Karpas-422 (cell line): ENCODE measurements at regions not wholly inside any gene's neighbourhood (a gene's known extent, or its start where the extent isn't known, plus 50 kb on each side); places are given as distances from the start of the nearest gene placed in this dataset.
A peak's percentile ranks its signal among the peaks of the same experiment; 100 is the strongest.

Experiments
- DNase-seq: peaks from one replicate; pipeline ENCODE4 v3.0.0-alpha.2; 2015
- H2AFZ ChIP-seq: fragments of 200-600 bp; sonication (generic); 2 replicates; pipeline ENCODE4 v1.6.1; 2014; ENCODE audit warnings: antibody characterized with exemption, low read length, mixed read lengths
- H3K27ac ChIP-seq: fragments of 200-600 bp; sonication (generic); 2 replicates; pipeline ENCODE4 v1.5.1; 2014; ENCODE audit warnings: mild to moderate bottlenecking, low read length, moderate library complexity
- H3K27me3 ChIP-seq: fragments of 200-600 bp; sonication (generic); 2 replicates; pipeline ENCODE4 v1.6.1; 2014; ENCODE audit warnings: low read length, mixed read lengths
- H3K36me3 ChIP-seq: fragments of 200-600 bp; sonication (generic); 2 replicates; pipeline ENCODE4 v1.6.1; 2014; ENCODE audit warnings: low read length, mixed read lengths; ENCODE audit not compliant: insufficient read depth
- H3K4me1 ChIP-seq: fragments of 200-600 bp; sonication (generic); 2 replicates; pipeline ENCODE4 v1.6.1; 2014; ENCODE audit warnings: mild to moderate bottlenecking, low read length, mixed read lengths
- H3K4me2 ChIP-seq: fragments of 200-600 bp; sonication (generic); 2 replicates; pipeline ENCODE4 v1.6.1; 2014; ENCODE audit warnings: low read length, low read depth, mild to moderate bottlenecking; ENCODE audit not compliant: poor library complexity, severe bottlenecking
- H3K4me3 ChIP-seq: fragments of 200-600 bp; sonication (generic); 2 replicates; pipeline ENCODE4 v1.5.1; 2014; ENCODE audit warnings: mild to moderate bottlenecking, antibody characterized with exemption, low read length, mixed read lengths
- H3K79me2 ChIP-seq: fragments of 200-600 bp; sonication (generic); 2 replicates; pipeline ENCODE4 v1.6.1; 2014; ENCODE audit warnings: mild to moderate bottlenecking, low read length, mixed read lengths
- H3K9ac ChIP-seq: fragments of 200-600 bp; sonication (generic); 2 replicates; pipeline ENCODE4 v1.6.0; 2014; ENCODE audit warnings: low read length
- H3K9me2 ChIP-seq: fragments of 200-600 bp; sonication (generic), shearing (Covaris generic); replicated peaks from 2 replicates; pipeline ENCODE4 v1.6.0; 2014; ENCODE audit warnings: mild to moderate bottlenecking, low read length, moderate library complexity; ENCODE audit not compliant: insufficient read depth
- H3K9me3 ChIP-seq: fragments of 300-700, 200-600 bp; sonication (generic); 2 replicates; pipeline ENCODE4 v1.6.1; 2014; ENCODE audit warnings: low read length, mixed read lengths
- H4K20me1 ChIP-seq: fragments of 200-600 bp; sonication (generic); 2 replicates; pipeline ENCODE4 v1.6.1; 2014; ENCODE audit warnings: mild to moderate bottlenecking, antibody characterized with exemption, low read length, low read depth; ENCODE audit not compliant: insufficient read depth

DNA sequence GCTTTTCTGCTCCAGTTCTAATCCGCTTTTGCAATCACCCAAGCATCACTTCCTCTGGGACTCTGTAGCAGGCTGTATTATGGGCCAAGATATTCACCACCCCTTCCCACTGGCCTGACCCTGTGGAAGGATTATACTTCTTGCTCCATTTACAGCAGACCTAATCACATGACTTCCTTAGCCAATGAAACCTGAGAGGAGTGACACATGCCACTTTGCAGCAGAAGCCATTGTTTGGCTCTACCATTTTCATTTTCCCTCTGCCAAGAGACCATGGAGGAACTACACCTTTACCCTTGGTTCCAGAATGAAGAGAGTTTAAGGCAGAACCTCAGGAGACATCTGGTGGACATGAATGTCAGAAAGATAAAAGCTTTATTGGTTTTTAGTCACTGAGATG is 134.9 kb upstream of the HSD17B12 start:
- no peak overlapping the region for H2AFZ ChIP-seq
- H3K9me2 ChIP-seq = no peaks in the 10 kb centered on the region
- H3K9me3 ChIP-seq = no peaks in the 10 kb centered on the region
- DNase-seq = no peak
- no peaks in the 10 kb centered on the region for H3K36me3 ChIP-seq
- H4K20me1 ChIP-seq = no peaks in the 10 kb centered on the region
- peaks cover 10% of the 10 kb centered on the region for H3K4me1 ChIP-seq
- H3K27me3 ChIP-seq = no peaks in the 10 kb centered on the region
- no peak overlapping the region for H3K9ac ChIP-seq
- H3K27ac ChIP-seq = no peak overlapping the region
- no peak overlapping the region for H3K4me3 ChIP-seq
- no peak overlapping the region for H3K4me2 ChIP-seq
- no peaks in the 10 kb centered on the region for H3K79me2 ChIP-seq

DNA sequence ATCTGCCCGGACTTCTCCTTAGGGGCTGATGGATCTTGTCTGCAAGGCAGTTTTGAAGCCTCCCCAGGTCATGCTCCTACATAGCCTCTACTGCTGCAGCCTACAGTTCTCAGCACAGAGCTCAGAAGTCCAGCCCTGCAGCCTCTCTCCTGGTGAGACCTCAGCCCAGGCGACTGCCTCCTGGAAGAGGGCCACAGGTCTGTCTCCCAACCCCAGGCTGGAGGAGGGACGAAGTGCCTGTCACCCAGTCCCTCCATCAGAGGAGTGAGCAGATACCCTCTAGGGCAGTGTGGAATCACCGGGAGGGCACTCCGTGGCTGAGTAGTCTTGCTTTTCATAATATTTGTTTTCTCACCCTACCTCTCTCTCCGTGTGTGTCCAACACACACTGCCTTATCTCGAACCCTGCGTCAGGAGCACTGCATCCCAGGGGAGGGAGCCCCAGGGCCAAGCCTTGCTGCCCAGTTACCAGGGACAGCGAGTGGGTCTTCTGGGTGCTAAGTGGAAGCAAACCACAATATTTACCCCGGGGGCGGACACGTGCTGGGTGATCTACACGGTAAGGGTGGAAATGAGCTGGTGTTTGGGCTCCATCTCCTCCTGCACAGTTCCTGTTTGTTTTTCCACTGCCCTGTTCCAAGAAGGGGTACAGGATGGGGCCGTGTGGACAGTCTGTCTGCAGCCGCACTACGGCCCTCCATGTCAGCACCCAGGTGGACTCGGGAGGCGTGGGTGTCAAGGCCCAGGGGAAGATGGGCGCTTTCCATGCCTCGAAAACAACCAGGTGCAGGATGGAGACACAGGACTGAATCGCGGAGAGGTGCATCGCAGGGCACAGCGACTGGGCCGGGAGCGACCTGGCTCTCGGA is 133.7 kb upstream of the HSD17B12 start:
- H3K9me3 ChIP-seq = no peaks in the 10 kb centered on the region
- H3K9me2 ChIP-seq = no peaks in the 10 kb centered on the region
- peaks cover 10% of the 10 kb centered on the region for H3K4me1 ChIP-seq
- H3K4me3 ChIP-seq = no peak overlapping the region
- DNase-seq = no peak
- H3K4me2 ChIP-seq = no peak overlapping the region
- H3K36me3 ChIP-seq = no peaks in the 10 kb centered on the region
- H3K9ac ChIP-seq = no peak overlapping the region
- no peaks in the 10 kb centered on the region for H4K20me1 ChIP-seq
- H3K27me3 ChIP-seq = no peaks in the 10 kb centered on the region
- H3K27ac ChIP-seq = no peak overlapping the region
- H2AFZ ChIP-seq = no peak overlapping the region
- no peaks in the 10 kb centered on the region for H3K79me2 ChIP-seq

DNA sequence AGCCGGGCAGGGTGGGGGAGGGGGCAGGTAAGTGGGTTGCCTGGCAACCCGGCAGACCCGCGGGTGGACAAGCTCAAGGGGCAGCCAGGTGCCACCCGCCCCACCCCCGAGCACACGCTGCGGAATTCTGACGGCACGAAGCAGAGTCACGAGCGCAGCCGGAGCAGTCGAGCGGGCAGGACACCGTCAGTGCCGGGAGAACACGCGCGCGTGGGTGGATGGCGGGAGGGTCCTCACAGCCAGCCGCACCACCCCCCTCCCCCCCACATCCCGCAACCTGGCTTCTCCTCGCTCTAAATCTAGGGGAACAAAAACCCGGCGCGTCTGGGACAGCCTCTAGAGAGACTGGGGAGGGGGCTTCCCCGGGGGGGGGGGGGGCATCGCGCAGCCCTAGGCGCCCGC is 133.1 kb upstream of the HSD17B12 start:
- Histone ChIP-seq H3K27ac (no peak overlapping the region), H3K4me3 (no peak overlapping the region), H3K9me3 (no peaks in the 10 kb centered on the region), H2AFZ (no peak overlapping the region), H3K27me3 (no peaks in the 10 kb centered on the region), H3K4me2 (no peak overlapping the region), H3K9ac (no peak overlapping the region), H3K79me2 (no peaks in the 10 kb centered on the region), H3K9me2 (no peaks in the 10 kb centered on the region), H3K36me3 (no peaks in the 10 kb centered on the region), H4K20me1 (no peaks in the 10 kb centered on the region), H3K4me1 (peaks cover 10% of the 10 kb centered on the region)
- no peak for DNase-seq

DNA sequence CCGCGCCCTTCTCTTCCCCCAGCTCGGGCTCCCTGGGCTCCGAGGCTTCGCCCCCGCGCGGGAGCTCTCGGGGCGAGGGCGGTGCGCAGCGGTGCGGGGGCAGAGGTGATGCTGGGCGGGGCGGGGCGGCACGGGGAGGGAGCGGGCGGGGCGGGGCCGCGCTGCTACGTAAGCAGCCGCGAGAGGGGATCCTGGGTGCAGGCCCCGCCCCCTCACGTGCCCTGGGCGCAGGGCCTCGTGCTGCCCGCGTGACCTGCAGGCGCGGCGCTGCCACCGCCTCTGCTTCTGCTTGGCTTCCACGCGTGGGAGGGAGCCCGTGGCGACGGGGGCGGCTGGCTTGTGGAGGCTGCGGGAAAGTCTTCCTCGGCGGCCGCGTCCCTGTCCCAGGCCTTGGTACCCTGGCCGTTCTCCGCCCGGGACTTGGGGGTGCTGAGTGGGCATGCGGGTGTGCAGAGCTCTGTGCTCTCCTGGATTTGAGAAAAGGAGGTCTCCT is 132.6 kb upstream of the HSD17B12 start:
- DNase-seq = no peak
- no peaks in the 10 kb centered on the region for H3K79me2 ChIP-seq

DNA sequence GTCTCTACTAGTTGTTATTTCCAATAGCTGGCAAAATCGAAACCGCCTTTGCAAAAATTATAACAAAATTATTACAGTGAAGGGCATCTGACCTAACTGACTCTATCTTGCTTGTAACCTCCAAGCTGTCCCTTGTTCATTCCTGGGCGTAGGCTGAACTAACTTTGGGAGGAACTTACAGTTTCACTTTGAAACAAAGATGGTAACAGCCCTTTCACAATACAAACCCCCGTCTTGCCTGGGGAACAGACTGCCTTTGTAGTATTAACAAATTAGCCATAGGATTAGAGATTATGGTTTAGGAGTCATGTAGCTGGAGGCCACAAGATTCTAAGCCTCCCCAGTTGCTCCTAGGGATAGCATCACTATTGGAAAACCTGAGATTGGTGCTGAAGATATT is 131.6 kb upstream of the HSD17B12 start:
- Histone ChIP-seq H4K20me1 (no peaks in the 10 kb centered on the region), H3K27ac (no peak overlapping the region), H3K4me2 (no peak overlapping the region), H3K4me1 (peaks cover 23% of the 10 kb centered on the region), H3K36me3 (no peaks in the 10 kb centered on the region), H3K9ac (no peak overlapping the region), H3K4me3 (no peak overlapping the region), H2AFZ (no peak overlapping the region), H3K9me3 (no peaks in the 10 kb centered on the region), H3K79me2 (no peaks in the 10 kb centered on the region), H3K9me2 (no peaks in the 10 kb centered on the region), H3K27me3 (no peaks in the 10 kb centered on the region)
- DNase-seq = no peak

More for the DNA sequence above, 132.6 kb upstream of the HSD17B12 start:
- no peak overlapping the region for H3K27ac ChIP-seq
- H4K20me1 ChIP-seq = no peaks in the 10 kb centered on the region
- no peak overlapping the region for H3K4me3 ChIP-seq
- peaks cover 13% of the 10 kb centered on the region for H3K4me1 ChIP-seq
- H3K9me2 ChIP-seq = no peaks in the 10 kb centered on the region
- no peak overlapping the region for H2AFZ ChIP-seq
- H3K4me2 ChIP-seq = no peak overlapping the region
- H3K9me3 ChIP-seq = no peaks in the 10 kb centered on the region
- no peaks in the 10 kb centered on the region for H3K36me3 ChIP-seq
- no peak overlapping the region for H3K9ac ChIP-seq
- no peaks in the 10 kb centered on the region for H3K27me3 ChIP-seq

DNA sequence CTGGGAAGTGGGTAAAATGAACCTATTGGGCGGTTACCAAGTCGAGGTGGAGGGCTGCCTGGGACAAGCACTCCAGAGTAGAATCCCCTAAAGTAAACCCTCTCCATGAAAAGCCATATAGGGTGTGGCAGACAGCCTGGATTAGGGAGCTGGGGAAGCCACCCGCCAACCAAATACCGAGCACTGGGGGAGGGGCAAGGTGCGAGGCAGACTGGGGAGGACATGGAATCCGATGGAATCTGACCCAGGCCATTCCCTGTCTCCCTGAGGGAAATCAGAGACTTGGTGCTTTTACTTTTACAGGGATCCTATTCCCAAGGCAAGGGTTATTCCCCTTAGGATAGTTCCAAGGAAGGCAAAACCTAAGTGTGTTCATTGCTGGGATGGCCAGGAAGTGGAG is 130.9 kb upstream of the HSD17B12 start:
- no peak overlapping the region for H2AFZ ChIP-seq
- H3K79me2 ChIP-seq = no peaks in the 10 kb centered on the region
- no peak overlapping the region for H3K27ac ChIP-seq
- no peak overlapping the region for H3K4me2 ChIP-seq
- no peak overlapping the region for H3K9ac ChIP-seq
- H3K36me3 ChIP-seq = no peaks in the 10 kb centered on the region
- no peaks in the 10 kb centered on the region for H3K27me3 ChIP-seq
- H3K4me1 ChIP-seq = peaks cover 30% of the 10 kb centered on the region
- no peaks in the 10 kb centered on the region for H4K20me1 ChIP-seq
- DNase-seq = no peak
- H3K9me3 ChIP-seq = no peaks in the 10 kb centered on the region
- H3K9me2 ChIP-seq = no peaks in the 10 kb centered on the region
- no peak overlapping the region for H3K4me3 ChIP-seq

DNA sequence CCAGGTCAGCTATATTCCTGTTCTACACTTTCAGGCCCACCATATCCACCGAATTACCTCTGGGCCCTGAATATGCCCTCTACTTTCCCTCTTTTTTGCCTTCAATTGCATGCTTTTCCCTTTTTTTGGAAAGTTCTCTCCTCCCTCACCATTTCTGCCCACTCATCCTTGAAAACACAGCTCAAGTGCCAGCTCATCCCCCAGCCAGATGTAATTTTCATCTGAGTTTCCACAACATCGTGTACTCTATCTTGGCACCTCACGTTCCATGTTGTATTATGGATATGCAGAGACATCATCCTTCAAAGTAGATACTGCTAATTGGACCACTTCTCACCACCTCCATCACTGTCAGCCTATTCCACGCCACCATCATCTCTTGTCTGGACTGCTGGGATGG is 129.8 kb upstream of the HSD17B12 start:
- H3K4me3 ChIP-seq = no peak overlapping the region

DNA sequence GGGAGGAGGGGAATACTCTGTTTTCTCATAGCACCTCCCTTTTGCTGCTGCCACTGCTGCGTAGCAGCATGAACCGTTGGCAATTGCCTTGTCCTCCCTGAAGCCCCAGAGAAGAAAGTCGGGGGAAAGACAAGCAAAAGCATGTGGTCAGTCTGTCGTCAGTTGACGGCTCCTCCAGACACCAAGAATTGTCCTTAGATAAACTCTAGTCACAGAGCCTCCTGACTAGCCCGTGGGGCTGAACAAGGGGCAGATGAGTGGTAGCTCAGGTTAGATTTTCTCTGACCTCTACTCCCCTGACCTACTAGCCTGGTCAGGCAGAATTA is 126.4 kb upstream of the HSD17B12 start:
- Histone ChIP-seq H3K4me3 (peak overlapping the region; percentile 15; the same call in 1 of the 2 replicates), H3K9ac (no peak overlapping the region), H3K27me3 (peaks cover 3% of the 10 kb centered on the region), H4K20me1 (no peaks in the 10 kb centered on the region), H3K4me1 (peaks cover 49% of the 10 kb centered on the region), H3K9me3 (no peaks in the 10 kb centered on the region), H3K27ac (no peak overlapping the region), H2AFZ (no peak overlapping the region), H3K4me2 (peak overlapping the region; percentile 59), H3K36me3 (no peaks in the 10 kb centered on the region), H3K9me2 (no peaks in the 10 kb centered on the region), H3K79me2 (no peaks in the 10 kb centered on the region)
- no peak for DNase-seq

More for the DNA sequence above, 129.8 kb upstream of the HSD17B12 start:
- Histone ChIP-seq H3K9ac (no peak overlapping the region), H3K9me2 (no peaks in the 10 kb centered on the region), H3K4me2 (no peak overlapping the region), H4K20me1 (no peaks in the 10 kb centered on the region), H2AFZ (no peak overlapping the region), H3K79me2 (no peaks in the 10 kb centered on the region), H3K27me3 (no peaks in the 10 kb centered on the region), H3K36me3 (no peaks in the 10 kb centered on the region), H3K9me3 (no peaks in the 10 kb centered on the region), H3K4me1 (peaks cover 34% of the 10 kb centered on the region), H3K27ac (no peak overlapping the region)
- DNase-seq = no peak
